ENCODE measurements at regions not wholly inside any gene's neighbourhood (a gene's known extent, or its start where the extent isn't known, plus 50 kb on each side); places are given as distances from the start of the nearest gene placed in this dataset.

DNA sequence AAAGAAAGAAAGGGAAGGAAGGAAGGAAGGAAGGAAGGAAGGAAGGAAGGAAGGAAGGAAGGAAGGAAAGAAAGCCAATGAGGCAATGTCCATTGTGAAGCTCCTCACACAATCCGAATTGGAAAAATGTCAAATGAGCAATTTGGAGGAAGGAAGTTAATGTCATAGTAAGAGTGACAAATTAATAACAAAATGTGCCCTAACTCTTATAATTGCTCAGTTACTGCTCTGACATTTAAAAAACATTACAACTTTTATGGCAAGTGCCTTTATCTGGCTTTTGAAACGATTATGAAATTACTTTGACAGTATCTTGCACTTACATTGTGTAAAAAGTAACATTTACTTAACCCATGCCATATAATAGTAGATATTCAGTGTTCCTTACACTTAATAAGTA lies 96.5 kb upstream of the EFHC2 start:
- Histone ChIP-seq H3K4me1 (ENCODE audit: control insufficient read depth, insufficient read depth, low read length) (no peaks in the 10 kb centered on the region), H3K9me3 (ENCODE audit: control insufficient read depth, insufficient read depth, low read depth, low read length) (no peaks in the 10 kb centered on the region), H3K4me3 (ENCODE audit: low read depth in 2 of 2, low read length in 2 of 2) (no peak overlapping the region), H3K27ac (ENCODE audit: low read length) (no peak overlapping the region), H3K27me3 (ENCODE audit: control insufficient read depth, insufficient read depth, low read length) (no peaks in the 10 kb centered on the region), H3K36me3 (ENCODE audit: control insufficient read depth, insufficient read depth, low read length) (no peaks in the 10 kb centered on the region)
- intact Hi-C loops (cut with micrococcal nuclease; ENCODE audit: unreplicated experiment) (no loop called here), in situ Hi-C loops (cut with HindIII; ENCODE audit: low pct_unique_long_range_greater_than_20kb, low sequenced_read_pairs) (no loop called here)
- no peak for TF ChIP-seq POLR2AphosphoS5 (IDR thresholded peaks at IDR 0.05; ENCODE audit: low read depth, low read length)
- no peak for TF ChIP-seq SIN3A (IDR thresholded peaks at IDR 0.05; ENCODE audit: borderline replicate concordance, insufficient read depth, low read depth, low read length)
- TF ChIP-seq, protein P1, sequence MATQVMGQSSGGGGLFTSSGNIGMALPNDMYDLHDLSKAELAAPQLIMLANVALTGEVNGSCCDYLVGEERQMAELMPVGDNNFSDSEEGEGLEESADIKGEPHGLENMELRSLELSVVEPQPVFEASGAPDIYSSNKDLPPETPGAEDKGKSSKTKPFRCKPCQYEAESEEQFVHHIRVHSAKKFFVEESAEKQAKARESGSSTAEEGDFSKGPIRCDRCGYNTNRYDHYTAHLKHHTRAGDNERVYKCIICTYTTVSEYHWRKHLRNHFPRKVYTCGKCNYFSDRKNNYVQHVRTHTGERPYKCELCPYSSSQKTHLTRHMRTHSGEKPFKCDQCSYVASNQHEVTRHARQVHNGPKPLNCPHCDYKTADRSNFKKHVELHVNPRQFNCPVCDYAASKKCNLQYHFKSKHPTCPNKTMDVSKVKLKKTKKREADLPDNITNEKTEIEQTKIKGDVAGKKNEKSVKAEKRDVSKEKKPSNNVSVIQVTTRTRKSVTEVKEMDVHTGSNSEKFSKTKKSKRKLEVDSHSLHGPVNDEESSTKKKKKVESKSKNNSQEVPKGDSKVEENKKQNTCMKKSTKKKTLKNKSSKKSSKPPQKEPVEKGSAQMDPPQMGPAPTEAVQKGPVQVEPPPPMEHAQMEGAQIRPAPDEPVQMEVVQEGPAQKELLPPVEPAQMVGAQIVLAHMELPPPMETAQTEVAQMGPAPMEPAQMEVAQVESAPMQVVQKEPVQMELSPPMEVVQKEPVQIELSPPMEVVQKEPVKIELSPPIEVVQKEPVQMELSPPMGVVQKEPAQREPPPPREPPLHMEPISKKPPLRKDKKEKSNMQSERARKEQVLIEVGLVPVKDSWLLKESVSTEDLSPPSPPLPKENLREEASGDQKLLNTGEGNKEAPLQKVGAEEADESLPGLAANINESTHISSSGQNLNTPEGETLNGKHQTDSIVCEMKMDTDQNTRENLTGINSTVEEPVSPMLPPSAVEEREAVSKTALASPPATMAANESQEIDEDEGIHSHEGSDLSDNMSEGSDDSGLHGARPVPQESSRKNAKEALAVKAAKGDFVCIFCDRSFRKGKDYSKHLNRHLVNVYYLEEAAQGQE (IDR thresholded peaks at IDR 0.05; ENCODE audit: insufficient read depth in 1 of 2, low read depth in 2 of 2, low read length in 1 of 2): no peak
- no peak for TF ChIP-seq TCF7L2 (IDR thresholded peaks at IDR 0.05; ENCODE audit: low read depth, low read length)
- TF ChIP-seq, protein P2, sequence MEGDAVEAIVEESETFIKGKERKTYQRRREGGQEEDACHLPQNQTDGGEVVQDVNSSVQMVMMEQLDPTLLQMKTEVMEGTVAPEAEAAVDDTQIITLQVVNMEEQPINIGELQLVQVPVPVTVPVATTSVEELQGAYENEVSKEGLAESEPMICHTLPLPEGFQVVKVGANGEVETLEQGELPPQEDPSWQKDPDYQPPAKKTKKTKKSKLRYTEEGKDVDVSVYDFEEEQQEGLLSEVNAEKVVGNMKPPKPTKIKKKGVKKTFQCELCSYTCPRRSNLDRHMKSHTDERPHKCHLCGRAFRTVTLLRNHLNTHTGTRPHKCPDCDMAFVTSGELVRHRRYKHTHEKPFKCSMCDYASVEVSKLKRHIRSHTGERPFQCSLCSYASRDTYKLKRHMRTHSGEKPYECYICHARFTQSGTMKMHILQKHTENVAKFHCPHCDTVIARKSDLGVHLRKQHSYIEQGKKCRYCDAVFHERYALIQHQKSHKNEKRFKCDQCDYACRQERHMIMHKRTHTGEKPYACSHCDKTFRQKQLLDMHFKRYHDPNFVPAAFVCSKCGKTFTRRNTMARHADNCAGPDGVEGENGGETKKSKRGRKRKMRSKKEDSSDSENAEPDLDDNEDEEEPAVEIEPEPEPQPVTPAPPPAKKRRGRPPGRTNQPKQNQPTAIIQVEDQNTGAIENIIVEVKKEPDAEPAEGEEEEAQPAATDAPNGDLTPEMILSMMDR (IDR thresholded peaks at IDR 0.05): no peak
- ChIA-PET POLR2A (no interaction called here), CTCF (no interaction called here)
- BruUV-seq (replicated peaks): no TSS peak
- ATAC-seq (no peak), DNase-seq (ENCODE audit: low read depth, low spot score) (no peak)

DNA sequence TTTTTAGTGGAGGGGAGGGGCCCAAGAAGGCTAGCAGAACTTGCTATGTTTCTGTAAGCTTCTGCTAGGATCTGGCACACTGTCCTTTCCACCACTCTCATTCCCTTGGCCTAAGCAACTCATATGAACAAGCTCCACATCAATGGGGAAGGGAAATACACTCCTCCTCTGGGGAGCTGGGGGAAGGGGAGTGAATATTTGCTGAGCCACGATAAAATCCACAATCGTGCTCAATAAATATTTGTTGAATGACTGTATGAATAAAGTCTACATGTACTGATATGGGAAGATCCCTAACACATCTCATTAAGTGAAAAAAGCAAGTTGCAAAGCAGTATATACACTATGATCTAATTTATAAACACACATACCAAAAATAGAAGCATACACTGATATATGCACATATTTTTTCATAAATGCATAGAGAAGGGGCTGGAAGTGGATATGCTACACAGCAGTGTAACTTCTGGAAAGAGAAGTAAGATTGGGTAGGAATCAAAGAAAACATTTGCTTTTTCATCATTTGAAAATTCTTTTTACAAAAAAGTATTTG lies 95.8 kb upstream of the EFHC2 start:
- intact Hi-C loops (cut with micrococcal nuclease; ENCODE audit: unreplicated experiment): no loop called here
- BruUV-seq (replicated peaks): no TSS peak

More for the DNA sequence above, 95.8 kb upstream of the EFHC2 start:
- DNase-seq (ENCODE audit: low read depth, low spot score) (no peak), ATAC-seq (peak; percentile 76)
- Histone ChIP-seq H3K36me3 (ENCODE audit: control insufficient read depth, insufficient read depth, low read length) (no peaks in the 10 kb centered on the region), H3K27me3 (ENCODE audit: control insufficient read depth, insufficient read depth, low read length) (no peaks in the 10 kb centered on the region), H3K9me3 (ENCODE audit: control insufficient read depth, insufficient read depth, low read depth, low read length) (no peaks in the 10 kb centered on the region), H3K4me1 (ENCODE audit: control insufficient read depth, insufficient read depth, low read length) (no peaks in the 10 kb centered on the region), H3K4me3 (ENCODE audit: low read depth in 2 of 2, low read length in 2 of 2) (no peak overlapping the region), H3K27ac (ENCODE audit: low read length) (no peak overlapping the region)
- ChIA-PET CTCF (no interaction called here), POLR2A (no interaction called here)
- in situ Hi-C loops (cut with HindIII; ENCODE audit: low pct_unique_long_range_greater_than_20kb, low sequenced_read_pairs): no loop called here
- TF ChIP-seq, protein P1 (IDR thresholded peaks at IDR 0.05; ENCODE audit: insufficient read depth in 1 of 2, low read depth in 2 of 2, low read length in 1 of 2): no peak
- TF ChIP-seq SIN3A (IDR thresholded peaks at IDR 0.05; ENCODE audit: borderline replicate concordance, insufficient read depth, low read depth, low read length) (no peak), TCF7L2 (IDR thresholded peaks at IDR 0.05; ENCODE audit: low read depth, low read length) (no peak), POLR2AphosphoS5 (IDR thresholded peaks at IDR 0.05; ENCODE audit: low read depth, low read length) (no peak)
- TF ChIP-seq, protein P2 (IDR thresholded peaks at IDR 0.05): no peak

All from Panc1 (cell line).